ENCODE measurements at regions not wholly inside any gene's neighbourhood (a gene's known extent, or its start where the extent isn't known, plus 50 kb on each side); places are given as distances from the start of the nearest gene placed in this dataset.

- no peak for DNase-seq (ENCODE audit: low read depth, low spot score)
- no peak overlapping the region for H3K27ac ChIP-seq
Observed at GRCh38 chr5:20128343-20128742, 140.3 kb upstream of the CDH18 start.

- no peak for DNase-seq (ENCODE audit: low read depth, low spot score)
- H3K27ac ChIP-seq: no peak overlapping the region
Observed at GRCh38 chr5:20114526-20114925, 126.5 kb upstream of the CDH18 start.

- DNase-seq (ENCODE audit: low read depth, low spot score): no peak
Observed at GRCh38 chr5:20113931-20114330, 125.9 kb upstream of the CDH18 start.

GRCh38 chr5:20113031-20113715 lies 125.2 kb upstream of the CDH18 start:
- DNase-seq (ENCODE audit: low read depth, low spot score): no peak
- H3K27ac ChIP-seq: no peak overlapping the region

More at GRCh38 chr5:20113931-20114330, 125.9 kb upstream of the CDH18 start:
- H3K27ac ChIP-seq: no peak overlapping the region

GRCh38 chr5:20109326-20109725 lies 121.3 kb upstream of the CDH18 start:
- H3K27ac ChIP-seq: no peak overlapping the region
- DNase-seq (ENCODE audit: low read depth, low spot score): no peak

- no peak for DNase-seq (ENCODE audit: low read depth, low spot score)
Observed at GRCh38 chr5:20105915-20106314, 117.9 kb upstream of the CDH18 start.

GRCh38 chr5:20102293-20102692 lies 114.3 kb upstream of the CDH18 start:
- no peak for DNase-seq (ENCODE audit: low read depth, low spot score)
- H3K27ac ChIP-seq: no peak overlapping the region

More at GRCh38 chr5:20105915-20106314, 117.9 kb upstream of the CDH18 start:
- H3K27ac ChIP-seq: no peak overlapping the region

GRCh38 chr5:20098694-20099093 lies 110.7 kb upstream of the CDH18 start:
- H3K27ac ChIP-seq: no peak overlapping the region

GRCh38 chr5:20088361-20088760 lies 100.4 kb upstream of the CDH18 start:
- DNase-seq (ENCODE audit: low read depth, low spot score): no peak
- H3K27ac ChIP-seq: no peak overlapping the region

More at GRCh38 chr5:20098694-20099093, 110.7 kb upstream of the CDH18 start:
- no peak for DNase-seq (ENCODE audit: low read depth, low spot score)

GRCh38 chr5:20087299-20087698 lies 99.3 kb upstream of the CDH18 start:
- no peak for DNase-seq (ENCODE audit: low read depth, low spot score)
- no peak overlapping the region for H3K27ac ChIP-seq

GRCh38 chr5:20077186-20077585 lies 89.2 kb upstream of the CDH18 start:
- H3K27ac ChIP-seq: no peak overlapping the region
- DNase-seq (ENCODE audit: low read depth, low spot score): no peak

GRCh38 chr5:20056933-20057332 lies 68.9 kb upstream of the CDH18 start:
- no peak for DNase-seq (ENCODE audit: low read depth, low spot score)
- no peak overlapping the region for H3K27ac ChIP-seq

GRCh38 chr5:20055301-20055700 lies 67.3 kb upstream of the CDH18 start:
- no peak overlapping the region for H3K27ac ChIP-seq
- no peak for DNase-seq (ENCODE audit: low read depth, low spot score)

GRCh38 chr5:20050262-20050661 lies 62.3 kb upstream of the CDH18 start:
- H3K27ac ChIP-seq: no peak overlapping the region
- no peak for DNase-seq (ENCODE audit: low read depth, low spot score)

- no peak for DNase-seq (ENCODE audit: low read depth, low spot score)
Observed at GRCh38 chr5:20044460-20044859, 56.5 kb upstream of the CDH18 start.

GRCh38 chr5:20041326-20042274 lies 53.6 kb upstream of the CDH18 start:
- no peak overlapping the region for H3K27ac ChIP-seq
- no peak for DNase-seq (ENCODE audit: low read depth, low spot score)

More at GRCh38 chr5:20044460-20044859, 56.5 kb upstream of the CDH18 start:
- H3K27ac ChIP-seq: no peak overlapping the region

GRCh38 chr5:20040901-20041300 lies 52.9 kb upstream of the CDH18 start:
- no peak overlapping the region for H3K27ac ChIP-seq

More at GRCh38 chr5:20040901-20041300, 52.9 kb upstream of the CDH18 start:
- no peak for DNase-seq (ENCODE audit: low read depth, low spot score)

Measured in epithelial cell of prostate (primary cell).